IMR-90 (cell line): ENCODE measurements at regions not wholly inside any gene's neighbourhood (a gene's known extent, or its start where the extent isn't known, plus 50 kb on each side); places are given as distances from the start of the nearest gene placed in this dataset.

ENCODE experiments used
- ATAC-seq: fragments of 200-7000 bp; cut with Tn5 transposase; 2 replicates; pipeline ENCODE4 v1.9.1; 2020; ENCODE audit warnings: low read depth, mild to moderate bottlenecking, moderate library complexity
- BruUV-seq: library from RNA; stranded (reverse); fragments of 400-500 nt; replicated peaks from 2 replicates; lab custom pipeline; 2021; lab: Mats Ljungman, UMichigan
- CTCF ChIA-PET: fragments of 300-600 bp; formaldehyde crosslinking; extraction: SDS; loops from one replicate; lab custom pipeline; 2021; ENCODE audit warnings: antibody characterized with exemption; lab: Yijun Ruan, JAX
- POLR2A ChIA-PET: fragments of 300-600 bp; sonication (Branson Sonifier 250); formaldehyde crosslinking; loops from one replicate; lab custom pipeline; 2022; ENCODE audit warnings: antibody characterized with exemption; ENCODE audit not compliant: unreplicated experiment; lab: Charles Lee
- DNase-seq: peaks from one replicate; pipeline ENCODE4 v3.0.0; 2013
- H2AFZ ChIP-seq: replicated peaks from 2 replicates; pipeline ENCODE3; 2013; ENCODE audit warnings: low read length, mild to moderate bottlenecking; ENCODE audit not compliant: poor library complexity
- H2AK5ac ChIP-seq: 2 replicates; pipeline ENCODE4 v1.6.1; 2013; ENCODE audit warnings: low read depth, low read length, inconsistent platforms
- H2AK9ac ChIP-seq: replicated peaks from 2 replicates; pipeline ENCODE3; 2013; ENCODE audit warnings: mild to moderate bottlenecking, low read depth, low read length, moderate library complexity; ENCODE audit not compliant: poor library complexity
- H2BK120ac ChIP-seq: 2 replicates; pipeline ENCODE4 v1.6.1; 2013; ENCODE audit warnings: low read depth, low read length, inconsistent platforms
- H2BK15ac ChIP-seq: 3 replicates; pipeline ENCODE4 v1.6.1; 2013; ENCODE audit warnings: low read depth, low read length, inconsistent platforms
- H2BK20ac ChIP-seq: 2 replicates; pipeline ENCODE4 v1.6.1; 2013; ENCODE audit warnings: low read depth, mild to moderate bottlenecking, inconsistent platforms, low read length, moderate library complexity
- H2BK5ac ChIP-seq: 2 replicates; pipeline ENCODE4 v1.6.1; 2013; ENCODE audit warnings: mild to moderate bottlenecking, low read depth, low read length, inconsistent platforms; ENCODE audit not compliant: poor library complexity, severe bottlenecking
- H3K14ac ChIP-seq: replicated peaks from 2 replicates; pipeline ENCODE4 v1.6.1; 2013; ENCODE audit warnings: low read depth, low read length, inconsistent platforms
- H3K18ac ChIP-seq: 2 replicates; pipeline ENCODE4 v1.6.1; 2013; ENCODE audit warnings: low read depth, low read length, control low read depth
- H3K23ac ChIP-seq: 2 replicates; pipeline ENCODE4 v1.6.1; 2013; ENCODE audit warnings: low read depth, low read length, inconsistent platforms
- H3K27ac ChIP-seq: 2 replicates; pipeline ENCODE4 v1.5.1; 2013; ENCODE audit warnings: mild to moderate bottlenecking, control low read depth, low read length; ENCODE audit not compliant: insufficient read depth
- H3K27me3 ChIP-seq: 2 replicates; pipeline ENCODE4 v1.6.1; 2013; ENCODE audit warnings: low read length; ENCODE audit not compliant: control insufficient read depth, insufficient read depth
- H3K36me3 ChIP-seq: 2 replicates; pipeline ENCODE4 v1.6.1; 2013; ENCODE audit warnings: low read length, mixed read lengths; ENCODE audit not compliant: control insufficient read depth, insufficient read depth
- H3K4ac ChIP-seq: 2 replicates; pipeline ENCODE4 v1.6.1; 2013; ENCODE audit warnings: low read depth, low read length, inconsistent platforms
- H3K4me1 ChIP-seq: 2 replicates; pipeline ENCODE4 v1.6.1; 2013; ENCODE audit warnings: low read length, mixed read lengths; ENCODE audit not compliant: control insufficient read depth, insufficient read depth
- H3K4me2 ChIP-seq: 2 replicates; pipeline ENCODE4 v1.6.1; 2013; ENCODE audit warnings: low read depth, mild to moderate bottlenecking, control low read depth, low read length, moderate library complexity
- H3K4me3 ChIP-seq: 2 replicates; pipeline ENCODE4 v1.5.1; 2013; ENCODE audit warnings: low read depth, mild to moderate bottlenecking, control low read depth, low read length, moderate library complexity; ENCODE audit not compliant: insufficient read depth
- H3K56ac ChIP-seq: 2 replicates; pipeline ENCODE4 v1.6.1; 2013; ENCODE audit warnings: low read length, inconsistent platforms; ENCODE audit not compliant: insufficient read depth; ENCODE audit errors: extremely low read depth
- H3K79me1 ChIP-seq, 2 experiments: 2 replicates each; pipeline ENCODE4 v1.6.1; 2013; ENCODE audit warnings: low read length in 2 of 2, inconsistent platforms in 1 of 2, low read depth in 1 of 2
- H3K9ac ChIP-seq: 2 replicates; pipeline ENCODE4 v1.6.1; 2013; ENCODE audit warnings: low read depth, low read length, control low read depth
- H3K9me1 ChIP-seq: 2 replicates; pipeline ENCODE4 v1.6.1; 2013; ENCODE audit warnings: low read length, inconsistent platforms; ENCODE audit not compliant: insufficient read depth
- H3K9me3 ChIP-seq: 2 replicates; pipeline ENCODE4 v1.6.1; 2013; ENCODE audit warnings: low read length; ENCODE audit not compliant: control insufficient read depth, insufficient read depth
- H4K20me1 ChIP-seq: 2 replicates; pipeline ENCODE4 v1.6.1; 2013; ENCODE audit warnings: low read length, inconsistent platforms; ENCODE audit not compliant: insufficient read depth
- H4K5ac ChIP-seq: 2 replicates; pipeline ENCODE4 v1.6.1; 2013; ENCODE audit warnings: mild to moderate bottlenecking, low read depth, low read length, control low read depth
- H4K8ac ChIP-seq, 2 experiments: 2 replicates each; pipeline ENCODE4 v1.6.1; 2013; ENCODE audit warnings: low read depth in 2 of 2, low read length in 2 of 2, control low read depth in 1 of 2, inconsistent platforms in 1 of 2
- H4K91ac ChIP-seq: 2 replicates; pipeline ENCODE4 v1.6.1; 2013; ENCODE audit warnings: low read depth, low read length, inconsistent platforms; ENCODE audit not compliant: insufficient read depth
- BHLHE40 ChIP-seq: fragments of 150-350 bp; IDR thresholded peaks from 2 replicates; pipeline ENCODE4 v1.6.1; 2016; ENCODE audit warnings: mild to moderate bottlenecking, low read depth, low read length
- CEBPB ChIP-seq: IDR thresholded peaks from 2 replicates; pipeline ENCODE4 v1.6.1; 2012; ENCODE audit warnings: low read depth, low read length, improper control_type of control experiment
- ELK1 ChIP-seq: fragments of 150-350 bp; IDR thresholded peaks from 2 replicates; pipeline ENCODE4 v1.6.1; 2016; ENCODE audit warnings: low read depth, mild to moderate bottlenecking, low read length, moderate library complexity, borderline replicate concordance
- MAFK ChIP-seq: IDR thresholded peaks from 2 replicates; pipeline ENCODE4 v1.6.1; 2012; ENCODE audit warnings: low read depth, low read length, improper control_type of control experiment
- MAZ ChIP-seq: IDR thresholded peaks from 2 replicates; pipeline ENCODE4 v1.6.1; 2012; ENCODE audit warnings: low read depth, mild to moderate bottlenecking, low read length, improper control_type of control experiment, moderate library complexity, borderline replicate concordance
- MXI1 ChIP-seq: IDR thresholded peaks from 2 replicates; pipeline ENCODE4 v1.6.1; 2012; ENCODE audit warnings: low read depth, mild to moderate bottlenecking, low read length, moderate library complexity, borderline replicate concordance
- NFE2L2 ChIP-seq: fragments of 150-350 bp; IDR thresholded peaks from 2 replicates; pipeline ENCODE4 v1.6.1; 2016; ENCODE audit warnings: low read depth, mild to moderate bottlenecking, low read length
- RAD21 ChIP-seq: IDR thresholded peaks from 2 replicates; pipeline ENCODE4 v1.6.1; 2012; ENCODE audit warnings: low read length, improper control_type of control experiment
- RCOR1 ChIP-seq: IDR thresholded peaks from 2 replicates; pipeline ENCODE4 v1.6.1; 2012; ENCODE audit warnings: mild to moderate bottlenecking, low read length, improper control_type of control experiment; ENCODE audit not compliant: insufficient replicate concordance
- RFX5 ChIP-seq: IDR thresholded peaks from 2 replicates; pipeline ENCODE4 v1.8.0; 2012; ENCODE audit warnings: low read depth, mild to moderate bottlenecking, low read length, moderate library complexity
- WGBS, 2 experiments: methylation state at CpG; one replicate each; pipeline versions ENCODE4 v1.1.5 to v1.1.7; 2013; ENCODE audit warnings: missing lambda C conversion rate in 2 of 2; ENCODE audit not compliant: insufficient read length in 1 of 2; ENCODE audit errors: extremely low coverage in 2 of 2; 5-methylcytosine and 5-hydroxymethylcytosine counted together
- dilution Hi-C: fragments of 300-500 bp; cut with HindIII; formaldehyde crosslinking; loops from one replicate; pipeline ENCODE4 v1.14.3; 2018; ENCODE audit warnings: low sequenced_read_pairs; ENCODE audit not compliant: unreplicated experiment
- in situ Hi-C: fragments of 300-500 bp; cut with MboI; formaldehyde crosslinking; loops from 3 replicates; pipeline ENCODE4 v1.14.3; 2019; ENCODE audit warnings: low sequenced_read_pairs, inconsistent platforms, mixed read lengths
- intact Hi-C: fragments of 100-400 bp; cut with micrococcal nuclease; formaldehyde crosslinking; loops from 2 replicates; pipeline ENCODE4 v1.10.0; 2022
- TF ChIP-seq, protein P1 (sequence below): conservative IDR thresholded peaks from 2 replicates; pipeline ENCODE4 v1.5.1; 2012; ENCODE audit warnings: mild to moderate bottlenecking, low read depth, low read length, improper control_type of control experiment

DNA sequence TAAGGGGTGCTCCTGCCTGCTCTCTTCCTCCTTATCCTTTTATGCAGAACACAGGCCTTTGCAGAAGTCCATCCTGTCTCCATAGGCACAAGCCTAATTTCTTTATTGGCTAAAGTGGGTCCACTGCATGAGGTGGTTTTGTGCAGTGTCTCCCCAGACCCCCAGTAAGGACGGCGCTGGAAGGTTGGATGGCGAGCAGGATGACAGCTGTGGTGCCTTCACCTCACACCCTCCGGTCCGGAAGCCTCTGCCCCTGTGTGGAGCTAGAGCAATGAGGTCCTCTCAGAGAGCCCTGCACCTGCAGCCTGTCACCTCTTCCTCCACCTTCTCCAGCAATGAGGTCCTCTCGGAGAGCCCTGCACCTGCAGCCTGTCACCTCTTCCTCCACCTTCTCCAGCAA, 393.7 kb upstream of the IRX1 start:
- ChIA-PET POLR2A (no interaction called here), CTCF (no interaction called here)
- intact Hi-C loops, result no loop called here
- no peaks in the 10 kb centered on the region for H4K20me1 ChIP-seq
- no peak overlapping the region for H2BK5ac ChIP-seq
- no peak overlapping the region for H2BK20ac ChIP-seq
- TF ChIP-seq MAFK (no peak), RFX5 (no peak), RAD21 (no peak), ELK1 (no peak), CEBPB (no peak), RCOR1 (no peak), NFE2L2 (no peak), BHLHE40 (no peak), MAZ (no peak), MXI1 (no peak)
- TF ChIP-seq, protein P1, sequence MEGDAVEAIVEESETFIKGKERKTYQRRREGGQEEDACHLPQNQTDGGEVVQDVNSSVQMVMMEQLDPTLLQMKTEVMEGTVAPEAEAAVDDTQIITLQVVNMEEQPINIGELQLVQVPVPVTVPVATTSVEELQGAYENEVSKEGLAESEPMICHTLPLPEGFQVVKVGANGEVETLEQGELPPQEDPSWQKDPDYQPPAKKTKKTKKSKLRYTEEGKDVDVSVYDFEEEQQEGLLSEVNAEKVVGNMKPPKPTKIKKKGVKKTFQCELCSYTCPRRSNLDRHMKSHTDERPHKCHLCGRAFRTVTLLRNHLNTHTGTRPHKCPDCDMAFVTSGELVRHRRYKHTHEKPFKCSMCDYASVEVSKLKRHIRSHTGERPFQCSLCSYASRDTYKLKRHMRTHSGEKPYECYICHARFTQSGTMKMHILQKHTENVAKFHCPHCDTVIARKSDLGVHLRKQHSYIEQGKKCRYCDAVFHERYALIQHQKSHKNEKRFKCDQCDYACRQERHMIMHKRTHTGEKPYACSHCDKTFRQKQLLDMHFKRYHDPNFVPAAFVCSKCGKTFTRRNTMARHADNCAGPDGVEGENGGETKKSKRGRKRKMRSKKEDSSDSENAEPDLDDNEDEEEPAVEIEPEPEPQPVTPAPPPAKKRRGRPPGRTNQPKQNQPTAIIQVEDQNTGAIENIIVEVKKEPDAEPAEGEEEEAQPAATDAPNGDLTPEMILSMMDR, result no peak
- H3K27ac ChIP-seq, result no peak overlapping the region
- WGBS, 2 experiments, result 89% methylated on average over 3 of the region's 6 CpGs; no CpG with 5 or more reads in 1 of the 2 experiments
- H3K4ac ChIP-seq, result no peak overlapping the region
- H3K23ac ChIP-seq, result no peak overlapping the region
- dilution Hi-C loops, result no loop called here
- H2BK120ac ChIP-seq, result no peak overlapping the region
- H4K5ac ChIP-seq, result no peak overlapping the region
- no peak overlapping the region for H2AFZ ChIP-seq
- H3K4me3 ChIP-seq, result no peak overlapping the region
- no peaks in the 10 kb centered on the region for H3K27me3 ChIP-seq
- H3K56ac ChIP-seq, result no peak overlapping the region
- no peak overlapping the region for H3K9ac ChIP-seq
- H4K91ac ChIP-seq, result no peak overlapping the region
- ATAC-seq (no peak), DNase-seq (no peak)
- no peaks in the 10 kb centered on the region for H3K36me3 ChIP-seq
- no peak overlapping the region for H2AK9ac ChIP-seq
- no peaks in the 10 kb centered on the region for H3K4me1 ChIP-seq
- in situ Hi-C loops, result no loop called here
- H3K18ac ChIP-seq, result no peak overlapping the region
- H3K9me1 ChIP-seq, result no peaks in the 10 kb centered on the region
- H4K8ac ChIP-seq, result no peak overlapping the region
- H3K9me3 ChIP-seq, result peaks cover 39% of the 10 kb centered on the region
- H2AK5ac ChIP-seq, result no peak overlapping the region
- H3K4me2 ChIP-seq, result no peak overlapping the region
- H3K79me1 ChIP-seq, result no peaks in the 10 kb centered on the region
- no peak overlapping the region for H2BK15ac ChIP-seq
- no peak overlapping the region for H3K14ac ChIP-seq
- BruUV-seq, result no TSS peak
